Mesothelial cell of epicardium (in vitro differentiated cells): ENCODE measurements at regions not wholly inside any gene's neighbourhood (a gene's known extent, or its start where the extent isn't known, plus 50 kb on each side); places are given as distances from the start of the nearest gene placed in this dataset.
A peak's percentile ranks its signal among the peaks of the same experiment; 100 is the strongest.

Source experiments
- DNase-seq, 2 experiments: peaks; one replicate each; pipeline ENCODE4 v3.0.0; 2021; ENCODE audit warnings: low spot score in 2 of 2; ENCODE audit not compliant: unreplicated experiment in 2 of 2
- H3K27ac Mint-ChIP-seq: 2 replicates; pipeline ENCODE4 v1.8.0; 2021; ENCODE audit warnings: mixed read lengths
- H3K27me3 Mint-ChIP-seq: 2 replicates; pipeline ENCODE4 v1.8.0; 2021; ENCODE audit warnings: low read depth, mixed read lengths
- H3K36me3 Mint-ChIP-seq: 2 replicates; pipeline ENCODE4 v1.8.0; 2021; ENCODE audit warnings: mixed read lengths
- H3K4me1 Mint-ChIP-seq: 2 replicates; pipeline ENCODE4 v1.8.0; 2021; ENCODE audit warnings: mixed read lengths
- H3K4me3 Mint-ChIP-seq: 2 replicates; pipeline ENCODE4 v1.8.0; 2021; ENCODE audit warnings: mild to moderate bottlenecking, moderate library complexity, mixed read lengths
- H3K9me3 Mint-ChIP-seq: 2 replicates; pipeline ENCODE4 v1.8.0; 2021; ENCODE audit warnings: mixed read lengths
- TF ChIP-seq, protein P1 (sequence below): fragments of 200-600 bp; sonication (generic); IDR thresholded peaks from one replicate; pipeline ENCODE4 v1.5.0; 2021; ENCODE audit warnings: antibody characterized with exemption; ENCODE audit not compliant: unreplicated experiment

GRCh38 chr2:43045866-43046265 is 180.5 kb downstream of the ZFP36L2 start:
- Mint-ChIP-seq H3K27ac (peak overlapping the region; percentile 96), H3K4me1 (peaks cover 65% of the 10 kb centered on the region), H3K27me3 (no peaks in the 10 kb centered on the region), H3K4me3 (no peak overlapping the region), H3K36me3 (no peaks in the 10 kb centered on the region), H3K9me3 (no peaks in the 10 kb centered on the region)
- TF ChIP-seq, protein P1, sequence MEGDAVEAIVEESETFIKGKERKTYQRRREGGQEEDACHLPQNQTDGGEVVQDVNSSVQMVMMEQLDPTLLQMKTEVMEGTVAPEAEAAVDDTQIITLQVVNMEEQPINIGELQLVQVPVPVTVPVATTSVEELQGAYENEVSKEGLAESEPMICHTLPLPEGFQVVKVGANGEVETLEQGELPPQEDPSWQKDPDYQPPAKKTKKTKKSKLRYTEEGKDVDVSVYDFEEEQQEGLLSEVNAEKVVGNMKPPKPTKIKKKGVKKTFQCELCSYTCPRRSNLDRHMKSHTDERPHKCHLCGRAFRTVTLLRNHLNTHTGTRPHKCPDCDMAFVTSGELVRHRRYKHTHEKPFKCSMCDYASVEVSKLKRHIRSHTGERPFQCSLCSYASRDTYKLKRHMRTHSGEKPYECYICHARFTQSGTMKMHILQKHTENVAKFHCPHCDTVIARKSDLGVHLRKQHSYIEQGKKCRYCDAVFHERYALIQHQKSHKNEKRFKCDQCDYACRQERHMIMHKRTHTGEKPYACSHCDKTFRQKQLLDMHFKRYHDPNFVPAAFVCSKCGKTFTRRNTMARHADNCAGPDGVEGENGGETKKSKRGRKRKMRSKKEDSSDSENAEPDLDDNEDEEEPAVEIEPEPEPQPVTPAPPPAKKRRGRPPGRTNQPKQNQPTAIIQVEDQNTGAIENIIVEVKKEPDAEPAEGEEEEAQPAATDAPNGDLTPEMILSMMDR, result no peak
- no peak for DNase-seq

DNA sequence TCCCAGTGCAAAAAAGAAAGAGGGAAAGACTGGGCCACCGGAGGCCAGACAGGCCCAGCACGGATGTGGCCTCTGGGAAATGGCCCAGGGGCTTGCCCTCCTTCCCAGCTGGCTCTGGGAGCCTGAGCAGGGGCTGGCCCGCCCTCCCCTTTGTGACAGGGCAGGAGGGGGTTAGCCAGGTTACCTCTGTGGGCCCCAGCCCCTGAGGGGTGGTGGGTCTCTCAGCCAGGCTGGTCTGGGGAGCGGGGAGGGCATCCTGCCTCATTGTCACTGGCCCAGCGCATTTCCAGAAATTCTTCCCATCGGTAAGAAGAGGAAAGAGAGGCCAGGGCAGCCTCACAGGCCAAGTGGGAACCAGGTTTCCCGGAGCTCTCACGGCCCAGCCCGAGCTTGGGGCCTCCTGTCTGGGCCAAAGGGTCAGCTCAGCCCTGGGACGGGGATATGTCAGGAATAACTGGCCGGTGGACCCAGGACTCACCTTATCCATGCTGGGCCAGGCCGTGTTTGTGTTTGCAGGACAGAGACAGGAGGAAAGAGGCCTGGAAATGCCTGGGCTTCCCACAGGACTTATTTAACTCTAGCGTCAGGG is 182.2 kb downstream of the ZFP36L2 start:
- TF ChIP-seq, protein P1, result no peak
- H3K4me3 Mint-ChIP-seq, result no peak overlapping the region
- H3K27ac Mint-ChIP-seq, result peak overlapping the region; percentile 94
- no peaks in the 10 kb centered on the region for H3K9me3 Mint-ChIP-seq
- H3K4me1 Mint-ChIP-seq, result peaks cover 71% of the 10 kb centered on the region
- H3K27me3 Mint-ChIP-seq, result no peaks in the 10 kb centered on the region
- no peak for DNase-seq
- H3K36me3 Mint-ChIP-seq, result no peaks in the 10 kb centered on the region

GRCh38 chr2:43043553-43043870 is 182.9 kb downstream of the ZFP36L2 start:
- H3K9me3 Mint-ChIP-seq, result no peaks in the 10 kb centered on the region
- H3K27me3 Mint-ChIP-seq, result no peaks in the 10 kb centered on the region
- peak overlapping the region; percentile 15 for H3K4me3 Mint-ChIP-seq
- no peaks in the 10 kb centered on the region for H3K36me3 Mint-ChIP-seq
- H3K27ac Mint-ChIP-seq, result peak overlapping the region; percentile 94
- TF ChIP-seq, protein P1, result no peak
- DNase-seq, result no peak
- H3K4me1 Mint-ChIP-seq, result peaks cover 78% of the 10 kb centered on the region

GRCh38 chr2:43041661-43042360 is 184.6 kb downstream of the ZFP36L2 start:
- TF ChIP-seq, protein P1, result no peak
- Mint-ChIP-seq H3K36me3 (no peaks in the 10 kb centered on the region), H3K27me3 (no peaks in the 10 kb centered on the region), H3K4me3 (peak overlapping the region; percentile 5), H3K27ac (peak overlapping the region; percentile 94), H3K9me3 (no peaks in the 10 kb centered on the region), H3K4me1 (peaks cover 80% of the 10 kb centered on the region)
- DNase-seq, result peak; percentile 77 to 83

DNA sequence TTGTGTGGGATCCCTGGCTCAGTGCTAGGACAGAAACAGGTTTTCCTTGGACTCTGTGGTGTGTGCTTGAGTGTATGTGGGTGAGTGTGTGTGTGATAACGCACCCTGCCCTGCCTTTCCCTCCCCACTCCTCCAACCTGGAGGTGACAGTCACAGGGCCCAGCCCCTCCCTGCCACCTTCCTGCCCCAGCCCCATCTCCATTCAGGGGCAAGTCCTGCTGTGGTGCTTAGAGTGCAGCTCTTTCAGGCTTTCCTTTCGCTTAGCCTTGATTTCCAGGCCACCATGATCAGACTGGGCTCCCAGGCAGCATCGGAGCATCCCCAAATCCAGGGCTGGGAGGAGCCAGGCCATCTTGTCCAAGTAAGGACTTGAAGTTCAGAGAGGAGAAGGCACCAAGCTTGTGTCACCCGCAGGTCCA is 185.2 kb downstream of the ZFP36L2 start:
- H3K27me3 Mint-ChIP-seq, result no peaks in the 10 kb centered on the region
- H3K27ac Mint-ChIP-seq, result peak overlapping the region; percentile 94
- H3K9me3 Mint-ChIP-seq, result no peaks in the 10 kb centered on the region
- TF ChIP-seq, protein P1, result no peak
- no peak overlapping the region for H3K4me3 Mint-ChIP-seq
- H3K4me1 Mint-ChIP-seq, result peaks cover 74% of the 10 kb centered on the region
- no peak for DNase-seq
- no peaks in the 10 kb centered on the region for H3K36me3 Mint-ChIP-seq
